GM18951 (cell line): ENCODE measurements at regions not wholly inside any gene's neighbourhood (a gene's known extent, or its start where the extent isn't known, plus 50 kb on each side); places are given as distances from the start of the nearest gene placed in this dataset.
"Not testable (repeated sequence)": the region's sequence is repeated elsewhere in the genome, so short reads cannot be mapped to it uniquely, and the experiment has no call there.

ENCODE experiments used
- POLR2A ChIP-seq: IDR thresholded peaks from 4 replicates; pipeline ENCODE4 v1.6.1; 2011; ENCODE audit warnings: mild to moderate bottlenecking; ENCODE audit not compliant: insufficient read length, insufficient read depth; ENCODE audit errors: extremely low read depth
- in situ Hi-C: fragments of 300-500 bp; cut with MboI; formaldehyde crosslinking; loops from one replicate; pipeline ENCODE4 v1.12.0; 2022; ENCODE audit warnings: low sequenced_read_pairs, mixed read lengths, inconsistent platforms; ENCODE audit not compliant: unreplicated experiment

GRCh38 chr20:30811885-30812671 is 445.4 kb upstream of the DEFB115 start:
- no peak for TF ChIP-seq POLR2A
- in situ Hi-C loops = loop anchor here (10.0 kb wide), 1 partner anchor 937 kb away; no protein-coding TSS in a partner anchor

DNA sequence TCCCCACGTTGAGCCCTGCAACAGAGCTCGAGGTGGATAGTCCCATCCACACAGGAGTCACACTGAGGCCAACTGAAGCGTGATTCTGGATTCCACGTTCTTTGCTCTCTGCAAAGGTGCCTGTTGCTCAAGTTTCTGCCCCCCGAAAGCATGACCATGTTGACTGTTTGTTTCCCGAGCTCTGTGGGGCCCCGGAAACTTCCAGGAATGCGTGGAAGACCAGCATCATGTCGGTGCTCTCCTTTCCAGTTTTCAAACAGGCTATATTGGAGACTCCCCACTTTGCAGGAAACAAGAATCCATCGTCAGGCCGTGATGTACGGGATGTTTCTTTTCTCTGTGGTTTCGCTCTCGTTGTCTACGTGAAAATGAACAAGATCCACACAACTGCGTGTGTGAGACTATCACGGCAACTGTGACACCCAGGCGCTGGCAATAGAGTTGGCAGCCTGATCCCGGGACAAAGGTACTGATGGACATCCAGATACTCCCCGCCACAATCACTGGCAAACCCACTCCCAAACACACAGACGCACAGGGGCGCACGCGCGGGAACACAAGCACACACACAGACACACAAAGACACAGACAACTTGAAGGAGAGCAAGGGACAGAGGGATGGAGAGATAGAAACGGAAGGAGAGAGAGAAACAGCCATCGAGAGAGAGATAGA is 444.6 kb upstream of the DEFB115 start:
- in situ Hi-C loops = loop anchor here (10.0 kb wide), 1 partner anchor 938 kb away; no protein-coding TSS in a partner anchor
- no peak for TF ChIP-seq POLR2A

DNA sequence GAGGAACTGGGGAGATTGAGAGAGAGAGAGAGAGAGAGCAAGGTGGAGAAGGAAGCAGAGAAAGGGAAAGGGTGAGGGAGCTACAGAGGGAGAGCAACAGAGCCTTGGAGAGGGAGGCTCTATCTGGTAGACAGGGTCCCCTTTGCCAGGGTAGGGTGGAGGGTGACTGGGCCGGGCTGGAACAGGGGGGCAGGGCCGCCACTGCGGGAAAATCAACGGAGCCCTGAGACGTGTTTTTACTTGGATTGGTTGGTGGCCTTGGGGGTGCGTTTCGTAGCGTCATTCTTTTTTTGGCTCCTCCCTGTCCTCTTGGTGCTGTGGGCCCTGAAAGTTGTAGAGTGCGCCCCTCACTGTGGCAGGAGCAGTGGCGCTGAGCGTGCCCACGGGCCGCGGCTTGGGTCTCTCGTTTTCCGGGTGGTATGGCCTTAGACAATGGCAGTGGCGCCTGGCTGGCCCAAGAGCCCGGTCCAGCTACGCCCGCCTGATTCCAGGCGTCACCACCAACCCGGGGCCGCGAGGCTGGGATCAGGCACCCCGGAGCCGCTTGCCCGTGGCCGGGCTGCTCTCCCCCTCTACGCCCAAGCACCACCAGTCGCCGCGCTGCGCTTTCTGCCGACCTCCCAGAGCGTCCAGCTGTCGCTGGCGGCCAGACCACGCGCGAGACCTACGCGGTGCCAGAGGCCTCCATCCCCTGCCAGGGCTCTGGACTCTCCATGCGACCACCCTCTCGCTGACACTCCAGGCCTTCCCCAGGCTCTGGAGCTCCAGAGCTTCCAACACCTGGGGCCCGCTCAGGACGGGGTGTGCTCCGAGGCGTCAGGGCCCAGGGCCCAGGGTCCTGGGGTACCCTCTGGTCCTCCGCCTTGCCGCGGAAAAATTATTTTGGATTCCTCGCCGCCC is 443.8 kb upstream of the DEFB115 start:
- in situ Hi-C loops = loop anchor here (10.0 kb wide), 1 partner anchor 939 kb away; no protein-coding TSS in a partner anchor

- in situ Hi-C loops = loop anchor here (10.0 kb wide), 1 partner anchor 939 kb away; no protein-coding TSS in a partner anchor
Observed at GRCh38 chr20:30814312-30814639, 443.2 kb upstream of the DEFB115 start.

GRCh38 chr20:30815027-30815576 is 442.4 kb upstream of the DEFB115 start:
- in situ Hi-C loops = loop anchor here (10.0 kb wide), 1 partner anchor 940 kb away; no protein-coding TSS in a partner anchor

DNA sequence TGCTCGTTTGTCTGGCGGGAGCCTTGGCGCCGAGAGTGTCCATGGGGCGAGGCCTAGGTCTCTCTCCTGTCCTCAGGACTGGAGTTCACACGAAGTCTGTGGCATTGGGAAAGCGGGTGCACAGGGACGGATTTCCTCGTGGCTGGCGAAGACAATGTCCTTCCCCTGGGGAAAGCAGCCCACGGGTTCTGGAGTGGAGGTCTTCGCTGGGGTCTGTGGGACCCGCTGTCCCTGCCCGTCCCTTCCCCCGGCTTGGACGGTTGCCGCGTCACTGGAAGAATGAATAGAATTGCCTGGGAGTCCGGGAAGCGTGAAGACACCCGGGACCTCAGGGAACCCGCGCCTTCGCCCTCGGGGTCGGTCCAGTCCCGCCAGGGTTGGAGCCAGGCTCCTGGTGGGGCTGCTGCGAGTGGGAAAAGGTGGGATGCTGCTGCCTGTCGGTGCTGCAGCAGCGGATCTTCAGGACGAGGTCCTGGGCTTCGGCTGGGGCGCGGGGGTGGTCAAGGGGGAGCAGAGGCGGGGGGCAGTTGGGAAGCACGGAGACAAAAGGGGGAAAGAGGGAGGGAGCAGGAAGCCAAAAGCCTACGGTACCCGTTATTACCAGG is 441.8 kb upstream of the DEFB115 start:
- in situ Hi-C loops = loop anchor here (10.0 kb wide), 1 partner anchor 941 kb away; no protein-coding TSS in a partner anchor
- no peak for TF ChIP-seq POLR2A

DNA sequence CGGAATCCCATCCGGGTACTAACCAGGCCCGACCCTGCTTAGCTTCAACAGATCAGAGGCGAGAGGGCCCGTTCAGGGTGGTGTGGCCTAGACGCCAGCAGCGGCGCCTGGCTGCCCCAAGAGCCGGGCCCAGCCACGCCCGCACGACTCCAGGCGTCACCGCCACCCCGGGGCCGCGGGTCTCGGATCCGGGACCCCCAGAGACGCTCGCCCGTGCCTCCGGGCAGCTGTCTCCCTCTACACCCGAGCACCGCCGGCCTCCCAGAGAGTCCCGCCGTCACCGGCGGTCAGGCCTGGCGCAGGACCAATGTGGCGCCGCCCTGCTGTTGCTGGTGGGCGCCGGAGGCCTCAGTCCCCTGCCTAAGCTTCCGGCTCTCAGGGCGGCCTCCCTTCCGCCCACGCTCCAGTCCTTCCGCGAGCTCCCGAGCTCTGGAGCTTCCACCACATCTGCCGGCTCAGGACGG is 441.2 kb upstream of the DEFB115 start:
- in situ Hi-C loops = loop anchor here (10.0 kb wide), 1 partner anchor 941 kb away; no protein-coding TSS in a partner anchor
- no peak for TF ChIP-seq POLR2A

- in situ Hi-C loops = not testable (repeated sequence)
Observed at GRCh38 chr20:30821615-30822014, 435.8 kb upstream of the DEFB115 start.

DNA sequence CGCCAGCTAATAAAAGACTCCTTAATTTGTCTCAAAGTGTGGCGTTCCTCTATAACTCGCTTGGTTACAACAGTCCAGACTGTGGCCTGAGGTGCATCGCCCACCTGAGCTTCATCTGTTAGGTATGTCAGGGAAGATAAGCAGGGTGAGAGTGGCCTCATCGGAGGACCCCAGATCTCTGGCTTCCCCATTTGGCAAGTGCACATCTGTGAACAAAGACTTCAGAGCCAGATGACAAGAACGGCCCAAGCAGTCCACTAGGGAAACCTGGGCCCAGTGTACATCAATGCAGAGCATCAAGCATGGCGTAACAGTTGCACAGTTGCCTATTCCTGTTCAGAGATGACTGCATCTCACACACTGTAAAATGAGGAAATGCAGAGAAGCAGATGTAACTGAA is 432.8 kb upstream of the DEFB115 start:
- in situ Hi-C loops = not testable (repeated sequence)

GRCh38 chr20:30845923-30846322 is 411.5 kb upstream of the DEFB115 start:
- in situ Hi-C loops = not testable (repeated sequence)

- in situ Hi-C loops = not testable (repeated sequence)
Observed at GRCh38 chr20:30868271-30868670, 389.2 kb upstream of the DEFB115 start.

- in situ Hi-C loops = not testable (repeated sequence)
Observed at GRCh38 chr20:30871127-30871526, 386.3 kb upstream of the DEFB115 start.

DNA sequence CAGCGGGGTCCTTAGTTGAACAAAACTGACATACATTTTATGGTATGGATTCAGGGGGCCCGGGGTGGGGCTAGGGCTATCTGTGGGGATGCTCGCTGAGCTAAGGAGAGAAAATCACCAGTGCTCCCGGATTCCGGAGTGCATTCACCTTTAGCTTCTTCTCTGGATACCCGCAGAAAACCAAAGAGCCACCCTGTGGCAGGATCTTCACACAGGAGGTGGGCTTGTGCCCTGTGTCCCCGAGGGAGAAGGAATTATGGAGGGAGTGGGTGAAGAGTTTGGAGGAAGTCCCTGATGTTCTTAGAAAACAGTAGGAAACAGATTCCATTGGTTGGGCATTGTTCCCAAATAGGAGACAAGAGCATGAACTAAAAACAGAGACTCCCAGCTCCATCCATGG is 385.2 kb upstream of the DEFB115 start:
- in situ Hi-C loops = not testable (repeated sequence)

DNA sequence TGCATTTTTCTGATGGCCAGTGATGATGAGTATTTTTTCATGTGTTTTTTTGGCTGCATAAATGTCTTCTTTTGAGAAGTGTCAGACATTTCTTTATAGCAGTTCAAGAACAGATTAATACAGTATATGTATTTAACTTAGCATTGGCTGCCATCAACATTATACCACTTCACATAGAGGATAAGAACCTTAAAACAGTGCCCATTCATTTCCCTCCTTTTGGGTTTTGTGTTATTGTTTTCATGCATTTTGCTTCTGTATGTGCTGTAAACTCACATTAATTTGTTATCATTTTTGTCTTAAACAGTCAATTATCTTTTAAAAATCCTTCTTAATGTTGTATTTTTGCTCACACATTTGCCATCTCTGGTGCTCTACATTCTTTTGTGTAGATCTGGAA is 381.6 kb upstream of the DEFB115 start:
- in situ Hi-C loops = not testable (repeated sequence)

- in situ Hi-C loops = not testable (repeated sequence)
Observed at GRCh38 chr20:30891400-30891799, 366.1 kb upstream of the DEFB115 start.
